OCI-LY3 (cell line): ENCODE measurements at regions not wholly inside any gene's neighbourhood (a gene's known extent, or its start where the extent isn't known, plus 50 kb on each side); places are given as distances from the start of the nearest gene placed in this dataset.
"Not testable (repeated sequence)": the region's sequence is repeated elsewhere in the genome, so short reads cannot be mapped to it uniquely, and the experiment has no call there.

Experiments
- H2AFZ ChIP-seq: fragments of 200-600, 300-600 bp; shearing (Covaris generic); 2 replicates; pipeline ENCODE4 v1.6.0; 2014; ENCODE audit warnings: antibody characterized with exemption, low read depth, low read length
- H3K27ac ChIP-seq: fragments of 200-600, 300-600 bp; sonication (generic); 2 replicates; pipeline ENCODE4 v1.5.1; 2014; ENCODE audit warnings: mild to moderate bottlenecking, low read length, moderate library complexity, mixed read lengths
- H3K27me3 ChIP-seq: fragments of 200-600, 300-600 bp; sonication (generic); 2 replicates; pipeline ENCODE4 v1.6.1; 2014; ENCODE audit warnings: low read depth, low read length, mixed read lengths
- H3K36me3 ChIP-seq: fragments of 200-600, 300-600 bp; sonication (generic); replicated peaks from 2 replicates; pipeline ENCODE3; 2014; ENCODE audit warnings: low read depth, low read length, mixed read lengths
- H3K4me1 ChIP-seq: fragments of 300-600, 200-600 bp; sonication (generic); 2 replicates; pipeline ENCODE4 v1.6.1; 2014; ENCODE audit warnings: low read length, mixed read lengths
- H3K4me2 ChIP-seq: fragments of 200-600, 300-600 bp; sonication (generic); 2 replicates; pipeline ENCODE4 v1.6.1; 2014; ENCODE audit warnings: low read length, mixed read lengths
- H3K4me3 ChIP-seq: fragments of 300-600, 200-600 bp; sonication (generic); 2 replicates; pipeline ENCODE4 v1.5.1; 2014; ENCODE audit warnings: antibody characterized with exemption, mild to moderate bottlenecking, low read length, moderate library complexity
- H3K79me2 ChIP-seq: fragments of 300-600, 200-600 bp; shearing (Covaris generic); 2 replicates; pipeline ENCODE4 v1.6.1; 2014; ENCODE audit warnings: mild to moderate bottlenecking, low read length, mixed read lengths
- H3K9ac ChIP-seq: fragments of 300-600, 200-600 bp; shearing (Covaris generic); 2 replicates; pipeline ENCODE4 v1.6.0; 2014; ENCODE audit warnings: mild to moderate bottlenecking, low read length, moderate library complexity
- H3K9me3 ChIP-seq: fragments of 200-600, 300-600 bp; shearing (Covaris generic); 2 replicates; pipeline ENCODE4 v1.6.1; 2014; ENCODE audit warnings: low read length, mixed read lengths; ENCODE audit not compliant: insufficient read depth
- H4K20me1 ChIP-seq: fragments of 200-600, 300-600 bp; sonication (generic); 2 replicates; pipeline ENCODE4 v1.6.1; 2016; ENCODE audit warnings: low read length, mixed read lengths; ENCODE audit not compliant: insufficient read depth
- CTCF ChIP-seq: fragments of 200-600, 300-600 bp; sonication (generic); IDR thresholded peaks from 2 replicates; pipeline ENCODE4 v1.5.1; 2014; ENCODE audit warnings: antibody characterized with exemption, low read length, low read depth
- EZH2phosphoT487 ChIP-seq: fragments of 200-600 bp; shearing (Covaris generic); IDR thresholded peaks from 2 replicates; pipeline ENCODE4 v1.6.1; 2018; ENCODE audit warnings: antibody characterized with exemption, mixed run types, low read depth

DNA sequence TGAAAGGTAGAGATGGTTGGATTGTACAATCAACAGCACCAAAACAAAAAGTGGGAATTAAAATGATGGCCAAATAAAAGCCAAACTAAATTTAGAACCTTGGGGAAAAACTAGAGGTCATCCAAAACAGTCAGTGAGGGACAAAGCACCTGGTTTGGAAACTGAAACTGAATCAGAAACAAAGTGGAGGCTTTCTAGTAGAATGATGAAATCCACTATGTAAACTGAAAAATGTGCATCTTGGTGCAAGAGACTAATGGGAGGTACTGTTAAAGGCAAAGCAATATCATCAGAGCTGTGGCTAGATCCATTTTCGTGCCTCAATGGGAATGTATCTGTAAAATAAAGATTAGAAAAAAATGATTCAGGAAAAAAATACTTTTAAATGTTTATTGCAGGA is 380.0 kb upstream of the GJE1 start:
- Histone ChIP-seq H3K4me3 (no peak overlapping the region), H3K9ac (no peak overlapping the region), H2AFZ (no peak overlapping the region), H3K4me1 (no peaks in the 10 kb centered on the region), H3K36me3 (no peaks in the 10 kb centered on the region), H3K27me3 (no peaks in the 10 kb centered on the region), H3K4me2 (no peak overlapping the region), H3K27ac (no peak overlapping the region), H3K79me2 (no peaks in the 10 kb centered on the region), H4K20me1 (no peaks in the 10 kb centered on the region), H3K9me3 (no peaks in the 10 kb centered on the region)
- no peak for TF ChIP-seq EZH2phosphoT487
- TF ChIP-seq CTCF = no peak

DNA sequence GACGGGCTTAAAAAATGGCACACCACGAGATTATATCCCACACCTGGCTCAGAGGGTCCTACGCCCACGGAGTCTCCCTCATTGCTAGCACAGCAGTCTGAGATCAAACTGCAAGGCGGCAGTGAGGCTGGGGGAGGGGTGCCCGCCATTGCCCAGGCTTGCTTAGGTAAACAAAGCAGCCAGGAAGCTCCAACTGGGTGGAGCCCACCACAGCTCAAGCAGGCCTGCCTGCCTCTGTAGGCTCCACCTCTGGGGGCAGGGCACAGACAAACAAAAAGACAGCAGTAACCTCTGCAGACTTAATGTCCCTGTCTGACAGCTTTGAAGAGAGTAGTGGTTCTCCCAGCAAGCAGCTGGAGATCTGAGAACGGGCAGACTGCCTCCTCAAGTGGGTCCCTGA is 386.4 kb upstream of the GJE1 start:
- not testable (repeated sequence) for H3K27me3 ChIP-seq, H3K4me3 ChIP-seq, H3K4me2 ChIP-seq, H2AFZ ChIP-seq, H3K36me3 ChIP-seq, H4K20me1 ChIP-seq, H3K4me1 ChIP-seq, H3K9me3 ChIP-seq, H3K27ac ChIP-seq, H3K9ac ChIP-seq, H3K79me2 ChIP-seq

DNA sequence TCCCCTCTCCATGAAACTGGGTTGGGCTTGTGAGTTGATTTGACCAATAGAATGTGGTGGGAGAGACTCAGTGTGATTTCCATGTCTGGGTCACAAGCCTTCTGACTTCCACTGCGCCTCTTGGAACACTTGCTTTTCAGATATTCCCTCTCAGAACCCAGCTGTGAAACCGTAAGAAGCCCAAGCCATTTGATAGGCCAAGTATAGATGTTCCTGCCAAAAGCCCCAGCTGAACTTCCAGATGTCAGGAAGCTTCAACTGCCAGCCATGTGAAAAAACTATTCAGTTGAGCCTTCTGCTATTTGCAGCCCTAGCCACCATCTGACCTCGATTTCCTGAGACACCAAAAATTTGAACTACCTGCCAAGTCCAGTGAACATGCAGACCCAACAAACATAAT is 387.8 kb upstream of the GJE1 start:
- Histone ChIP-seq H3K4me2 (no peak overlapping the region), H4K20me1 (no peaks in the 10 kb centered on the region), H3K36me3 (no peaks in the 10 kb centered on the region), H3K79me2 (no peaks in the 10 kb centered on the region), H3K9ac (no peak overlapping the region), H3K27me3 (no peaks in the 10 kb centered on the region), H2AFZ (no peak overlapping the region), H3K9me3 (no peaks in the 10 kb centered on the region), H3K4me1 (no peaks in the 10 kb centered on the region), H3K27ac (no peak overlapping the region), H3K4me3 (no peak overlapping the region)
- no peak for TF ChIP-seq EZH2phosphoT487
- no peak for TF ChIP-seq CTCF

- no peak for TF ChIP-seq EZH2phosphoT487
- TF ChIP-seq CTCF = no peak
- Histone ChIP-seq H3K27me3 (no peaks in the 10 kb centered on the region), H3K4me2 (no peak overlapping the region), H3K27ac (no peak overlapping the region), H2AFZ (no peak overlapping the region), H3K4me1 (no peaks in the 10 kb centered on the region), H4K20me1 (no peaks in the 10 kb centered on the region), H3K9ac (no peak overlapping the region), H3K4me3 (no peak overlapping the region), H3K36me3 (no peaks in the 10 kb centered on the region), H3K79me2 (no peaks in the 10 kb centered on the region), H3K9me3 (no peaks in the 10 kb centered on the region)
Observed at GRCh38 chr6:141744194-141744925, 388.4 kb upstream of the GJE1 start.

- Histone ChIP-seq H2AFZ (no peak overlapping the region), H4K20me1 (no peaks in the 10 kb centered on the region), H3K27me3 (no peaks in the 10 kb centered on the region), H3K79me2 (no peaks in the 10 kb centered on the region), H3K27ac (no peak overlapping the region), H3K9me3 (no peaks in the 10 kb centered on the region), H3K9ac (no peak overlapping the region), H3K4me2 (no peak overlapping the region), H3K4me3 (no peak overlapping the region), H3K36me3 (no peaks in the 10 kb centered on the region), H3K4me1 (peaks cover 2% of the 10 kb centered on the region)
- no peak for TF ChIP-seq CTCF
- TF ChIP-seq EZH2phosphoT487 = no peak
Observed at GRCh38 chr6:141736104-141736503, 396.6 kb upstream of the GJE1 start.
